RWPE2 (cell line): ENCODE measurements at regions not wholly inside any gene's neighbourhood (a gene's known extent, or its start where the extent isn't known, plus 50 kb on each side); places are given as distances from the start of the nearest gene placed in this dataset.
A peak's percentile ranks its signal among the peaks of the same experiment; 100 is the strongest.

Source experiments
- ATAC-seq: fragments of 200-7000 bp; cut with Tn5 transposase; 3 replicates; pipeline ENCODE4 v1.9.1; 2021; ENCODE audit warnings: low read depth
- DNase-seq: peaks from one replicate; pipeline ENCODE4 v3.0.0-alpha.2; 2020; ENCODE audit warnings: low spot score
- H3K27ac ChIP-seq: fragments of 450-650 bp; 2 replicates; pipeline ENCODE4 v1.5.1; 2017; ENCODE audit warnings: mild to moderate bottlenecking; ENCODE audit not compliant: poor library complexity, severe bottlenecking
- H3K27me3 ChIP-seq: fragments of 250-450 bp; sonication (Bioruptor Pico); 2 replicates; pipeline ENCODE4 v1.5.1; 2021; ENCODE audit warnings: mild to moderate bottlenecking, moderate library complexity; ENCODE audit not compliant: insufficient read depth, poor library complexity, severe bottlenecking
- H3K36me3 ChIP-seq: fragments of 250-450 bp; sonication (Bioruptor Pico); 2 replicates; pipeline ENCODE4 v1.5.1; 2020; ENCODE audit warnings: low read depth, mild to moderate bottlenecking, moderate library complexity
- H3K4me1 ChIP-seq: fragments of 250-450 bp; sonication (Bioruptor Pico); 2 replicates; pipeline ENCODE4 v1.5.1; 2021; ENCODE audit warnings: mild to moderate bottlenecking, moderate library complexity; ENCODE audit not compliant: insufficient read depth, poor library complexity, severe bottlenecking
- H3K4me3 ChIP-seq: fragments of 250-450 bp; sonication (Bioruptor Pico); 2 replicates; pipeline ENCODE4 v1.5.1; 2021; ENCODE audit warnings: mild to moderate bottlenecking, moderate library complexity; ENCODE audit not compliant: severe bottlenecking
- H3K9me3 ChIP-seq: fragments of 250-450 bp; sonication (Bioruptor Pico); 2 replicates; pipeline ENCODE4 v1.5.1; 2021; ENCODE audit warnings: mild to moderate bottlenecking, moderate library complexity; ENCODE audit not compliant: severe bottlenecking
- CTCF ChIP-seq: fragments of 450-650 bp; IDR thresholded peaks from one replicate; pipeline ENCODE4 v1.5.1; 2017; ENCODE audit warnings: mild to moderate bottlenecking, moderate library complexity; ENCODE audit not compliant: poor library complexity, severe bottlenecking

- H3K4me1 ChIP-seq = no peaks in the 10 kb centered on the region
- peak; percentile 32 for DNase-seq
- no peak for ATAC-seq
- H3K9me3 ChIP-seq = no peaks in the 10 kb centered on the region
- no peaks in the 10 kb centered on the region for H3K36me3 ChIP-seq
- H3K27ac ChIP-seq = no peak overlapping the region
- no peak for TF ChIP-seq CTCF
- no peaks in the 10 kb centered on the region for H3K27me3 ChIP-seq
- no peak overlapping the region for H3K4me3 ChIP-seq
Measured at GRCh38 chr15:69663441-69663840, 210.8 kb downstream of the RPLP1 start.

DNA sequence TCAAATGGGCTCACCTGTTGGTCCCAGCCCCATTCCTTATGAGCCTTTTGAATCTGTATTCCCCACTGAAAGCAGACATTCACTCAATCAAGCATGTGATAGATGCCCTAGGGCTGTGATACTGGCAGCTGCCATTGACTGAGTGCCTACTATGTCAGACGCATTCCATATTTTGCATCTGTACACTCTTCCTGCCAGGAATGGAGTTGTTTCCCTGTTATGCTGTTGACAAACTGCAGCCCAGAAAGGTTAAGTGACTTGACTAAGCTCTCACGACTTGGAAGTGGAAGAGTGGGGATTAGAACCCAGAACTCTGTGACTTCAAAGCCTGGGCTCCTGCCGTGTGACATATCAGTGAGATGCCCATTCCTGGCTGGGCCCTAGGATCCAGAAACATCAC, 211.4 kb downstream of the RPLP1 start:
- no peak for ATAC-seq

GRCh38 chr15:69664572-69665571, 212.3 kb downstream of the RPLP1 start:
- Histone ChIP-seq H3K4me3 (no peak overlapping the region), H3K36me3 (no peaks in the 10 kb centered on the region), H3K27ac (no peak overlapping the region), H3K9me3 (no peaks in the 10 kb centered on the region), H3K27me3 (no peaks in the 10 kb centered on the region), H3K4me1 (no peaks in the 10 kb centered on the region)
- TF ChIP-seq CTCF = no peak
- ATAC-seq (no peak), DNase-seq (peak; percentile 14)

More for the DNA sequence above, 211.4 kb downstream of the RPLP1 start:
- H3K4me1 ChIP-seq = no peaks in the 10 kb centered on the region
- DNase-seq = peak; percentile 35
- no peak for TF ChIP-seq CTCF
- H3K27ac ChIP-seq = no peak overlapping the region
- no peak overlapping the region for H3K4me3 ChIP-seq
- H3K36me3 ChIP-seq = no peaks in the 10 kb centered on the region
- H3K27me3 ChIP-seq = no peaks in the 10 kb centered on the region
- no peaks in the 10 kb centered on the region for H3K9me3 ChIP-seq

GRCh38 chr15:69665641-69666111, 213.1 kb downstream of the RPLP1 start:
- no peak for TF ChIP-seq CTCF
- H3K27me3 ChIP-seq = no peaks in the 10 kb centered on the region
- no peak overlapping the region for H3K4me3 ChIP-seq
- H3K27ac ChIP-seq = no peak overlapping the region
- DNase-seq (peak; percentile 40), ATAC-seq (no peak)
- no peaks in the 10 kb centered on the region for H3K9me3 ChIP-seq
- H3K36me3 ChIP-seq = no peaks in the 10 kb centered on the region
- H3K4me1 ChIP-seq = no peaks in the 10 kb centered on the region
